ENCODE measurements at regions not wholly inside any gene's neighbourhood (a gene's known extent, or its start where the extent isn't known, plus 50 kb on each side); places are given as distances from the start of the nearest gene placed in this dataset.

- no peak for TF ChIP-seq POLR2AphosphoS5 (IDR thresholded peaks at IDR 0.05; ENCODE audit: borderline replicate concordance, low read depth, low read length)
- TF ChIP-seq EZH2 (IDR thresholded peaks at IDR 0.05): no peak
Observed at GRCh38 chr15:70436428-70436827, 326.9 kb downstream of the UACA start.

Measured in SK-N-MC (cell line).